HG03571 (cell line): ENCODE measurements at regions not wholly inside any gene's neighbourhood (a gene's known extent, or its start where the extent isn't known, plus 50 kb on each side); places are given as distances from the start of the nearest gene placed in this dataset.
"Not testable (repeated sequence)": the region's sequence is repeated elsewhere in the genome, so short reads cannot be mapped to it uniquely, and the experiment has no call there.

ENCODE experiments used
- ATAC-seq: cut with Tn5 transposase; IDR thresholded peaks from one replicate; pipeline ENCODE4 v1.9.1; 2021; ENCODE audit not compliant: unreplicated experiment

GRCh38 chr5:42074353-42074752, 149.3 kb downstream of the FBXO4 start:
- ATAC-seq = no peak

- no peak for ATAC-seq
Measured at GRCh38 chr5:42089705-42090104, 164.6 kb downstream of the FBXO4 start.

GRCh38 chr5:42090162-42090561, 165.1 kb downstream of the FBXO4 start:
- ATAC-seq = no peak

GRCh38 chr5:42099846-42100245, 174.8 kb downstream of the FBXO4 start:
- ATAC-seq = not testable (repeated sequence)

DNA sequence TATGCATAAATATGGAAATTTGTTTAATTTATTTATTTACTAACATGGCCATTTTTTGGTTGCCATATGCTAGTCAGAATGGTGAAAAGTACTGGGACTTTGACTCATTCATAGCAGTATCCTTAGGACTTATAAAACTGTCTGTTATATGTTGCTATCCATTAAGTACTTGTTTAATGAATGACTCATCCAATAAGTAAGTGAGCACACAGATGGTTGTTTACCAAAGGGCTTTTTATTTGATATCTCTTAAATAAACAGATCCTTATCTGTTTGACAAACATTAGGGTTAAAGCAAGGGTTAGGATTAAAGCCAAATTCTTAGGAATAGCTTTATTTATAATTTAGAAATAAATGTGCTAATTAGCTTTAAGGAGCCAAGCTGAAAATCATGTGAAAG, 183.4 kb downstream of the FBXO4 start:
- ATAC-seq = no peak

- no peak for ATAC-seq
Measured at GRCh38 chr5:42109006-42109572, 184.0 kb downstream of the FBXO4 start.

DNA sequence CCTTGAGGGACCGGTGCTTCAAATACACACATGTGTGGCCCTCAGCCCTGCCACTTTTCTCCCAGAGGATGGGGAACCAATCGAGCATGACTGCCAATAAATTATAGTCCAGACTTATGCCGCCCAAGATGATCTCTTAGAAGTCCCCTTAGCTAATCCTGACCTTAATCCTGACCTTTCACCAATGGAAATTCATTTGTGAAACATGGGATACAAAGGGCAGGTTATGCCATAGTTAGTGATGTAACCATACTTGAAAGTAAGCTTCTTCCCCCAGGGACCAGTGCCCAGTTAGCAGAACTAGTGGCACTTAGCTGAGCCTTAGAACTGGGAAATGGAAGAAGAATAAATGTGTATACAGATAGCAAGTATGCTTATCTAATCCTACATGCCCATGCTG, 190.6 kb downstream of the FBXO4 start:
- ATAC-seq = not testable (repeated sequence)

GRCh38 chr5:42120070-42120469, 195.0 kb downstream of the FBXO4 start:
- ATAC-seq = no peak

GRCh38 chr5:42121401-42121800, 196.3 kb downstream of the FBXO4 start:
- no peak for ATAC-seq

- ATAC-seq = no peak
Measured at GRCh38 chr5:42131081-42131480, 206.0 kb downstream of the FBXO4 start.

GRCh38 chr5:42143361-42143760, 218.3 kb downstream of the FBXO4 start:
- no peak for ATAC-seq

DNA sequence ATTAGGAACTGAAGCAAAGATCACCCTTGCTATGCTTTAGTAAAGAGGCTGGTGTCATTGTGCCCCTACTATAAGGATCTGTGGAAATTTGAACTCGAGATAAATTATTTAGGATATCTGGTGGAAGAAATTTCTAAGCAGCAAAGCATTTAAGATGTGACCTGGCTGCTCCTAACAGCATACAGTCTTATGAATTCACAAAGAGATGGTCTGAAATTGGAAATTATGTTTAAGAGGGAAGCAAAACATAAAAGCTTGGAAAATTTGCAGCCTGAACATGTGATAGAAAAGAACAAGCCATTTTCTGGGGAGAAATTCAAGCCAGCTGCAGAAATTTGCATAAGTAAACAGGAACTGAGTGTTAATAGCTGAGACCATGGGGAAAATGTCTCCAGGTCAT, 223.7 kb downstream of the FBXO4 start:
- no peak for ATAC-seq

DNA sequence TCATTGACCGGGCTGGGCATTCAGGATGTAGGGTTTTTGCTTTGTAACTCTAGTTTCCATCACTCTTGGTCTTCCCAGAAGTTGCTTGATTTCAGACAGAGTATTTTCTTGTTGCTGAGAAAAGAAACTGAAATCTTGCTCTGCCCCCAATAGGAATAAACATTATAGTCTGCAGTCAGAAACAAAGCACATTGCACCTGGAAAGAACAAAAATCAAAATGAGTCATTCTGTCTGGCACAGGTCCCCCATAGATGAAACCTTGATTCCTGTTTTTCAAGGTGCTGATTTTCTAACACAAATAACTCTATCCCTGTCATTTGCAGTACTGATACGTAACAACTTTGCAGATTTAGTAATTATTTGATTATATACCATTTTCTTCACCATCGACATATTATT, 232.1 kb downstream of the FBXO4 start:
- ATAC-seq = no peak

DNA sequence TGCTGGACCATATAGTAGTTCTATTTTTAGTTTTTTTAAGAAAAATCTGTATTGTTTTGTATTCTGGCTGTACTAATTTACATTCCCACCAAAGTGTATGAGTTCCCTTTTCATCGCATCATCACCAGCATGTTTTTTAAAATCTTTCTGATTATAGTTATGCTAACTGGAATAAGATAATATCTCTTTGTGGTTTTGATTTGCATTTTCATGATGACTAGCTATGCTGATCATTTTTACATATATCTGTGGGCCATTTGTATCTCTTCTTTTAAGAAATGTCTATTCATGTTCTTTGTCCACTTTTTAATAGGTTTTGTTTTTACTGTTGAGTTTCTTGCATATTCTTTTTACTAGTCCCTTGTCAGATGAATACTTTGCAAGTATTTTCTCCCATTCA, 238.0 kb downstream of the FBXO4 start:
- ATAC-seq = no peak

DNA sequence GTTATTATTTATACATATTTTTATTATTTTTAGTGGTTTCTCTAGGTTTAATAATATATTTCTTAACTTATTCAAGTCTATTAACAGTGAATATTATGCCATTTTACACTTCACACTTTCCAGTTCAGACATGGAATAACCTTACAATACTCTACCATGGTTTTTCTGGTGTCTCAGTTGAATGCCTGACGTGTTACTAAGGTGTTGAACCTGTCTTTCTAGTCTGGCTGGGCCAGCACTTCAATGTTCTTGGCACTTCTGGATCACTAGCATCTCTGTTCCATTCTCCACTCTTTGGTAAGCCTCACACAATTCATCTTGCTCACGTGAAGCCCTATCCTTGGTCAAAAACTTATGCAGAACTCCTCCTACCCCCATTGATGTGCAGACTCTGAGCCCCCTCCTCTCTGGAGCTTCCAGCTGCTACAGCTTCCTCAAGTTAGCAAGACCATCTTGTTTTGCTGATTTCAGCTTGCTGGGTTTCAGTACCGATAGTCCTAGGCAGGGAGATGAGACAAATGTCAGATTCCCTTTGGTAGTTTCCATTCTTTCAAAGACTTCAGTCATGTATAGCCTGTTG, 243.1 kb downstream of the FBXO4 start:
- no peak for ATAC-seq

DNA sequence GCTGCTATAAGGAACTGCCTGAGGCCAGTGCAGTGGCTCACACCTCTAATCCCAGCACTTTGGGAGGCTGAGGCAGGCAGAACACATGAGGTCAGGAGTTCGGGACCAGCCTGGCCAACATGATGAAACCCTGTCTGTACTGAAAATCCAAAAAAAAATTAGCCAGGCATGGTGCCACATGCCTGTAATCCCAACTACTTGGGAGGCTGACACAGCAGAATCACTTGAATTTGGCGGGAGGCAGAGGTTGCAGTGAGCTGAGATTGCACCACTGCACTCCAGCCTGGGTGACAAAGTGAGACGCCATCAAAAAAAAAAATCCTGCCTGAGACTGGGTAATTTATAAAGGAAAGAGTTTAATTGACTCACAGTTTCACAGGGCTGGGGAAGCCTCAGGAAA, 247.1 kb upstream of the GHR start:
- not testable (repeated sequence) for ATAC-seq

DNA sequence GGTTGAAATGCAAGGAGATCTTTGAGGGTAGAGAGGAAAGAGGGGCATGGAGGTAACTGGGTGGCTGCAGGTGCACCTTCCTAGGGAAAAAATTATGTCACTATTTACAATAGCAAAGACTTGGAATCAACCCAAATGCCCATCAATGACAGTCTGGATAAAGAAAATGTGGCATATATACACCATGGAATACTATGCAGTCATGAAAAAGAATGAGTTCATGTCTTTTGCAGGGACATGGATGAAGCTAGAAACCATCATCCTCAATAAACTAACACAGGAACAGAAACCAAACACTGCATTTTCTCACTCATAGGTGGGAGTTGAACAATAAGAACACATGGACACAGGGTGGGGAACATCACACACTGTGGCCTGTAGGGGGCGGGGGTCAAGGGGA, 243.4 kb upstream of the GHR start:
- not testable (repeated sequence) for ATAC-seq

GRCh38 chr5:42216904-42217303, 206.3 kb upstream of the GHR start:
- no peak for ATAC-seq

GRCh38 chr5:42217791-42218190, 205.4 kb upstream of the GHR start:
- ATAC-seq = no peak

DNA sequence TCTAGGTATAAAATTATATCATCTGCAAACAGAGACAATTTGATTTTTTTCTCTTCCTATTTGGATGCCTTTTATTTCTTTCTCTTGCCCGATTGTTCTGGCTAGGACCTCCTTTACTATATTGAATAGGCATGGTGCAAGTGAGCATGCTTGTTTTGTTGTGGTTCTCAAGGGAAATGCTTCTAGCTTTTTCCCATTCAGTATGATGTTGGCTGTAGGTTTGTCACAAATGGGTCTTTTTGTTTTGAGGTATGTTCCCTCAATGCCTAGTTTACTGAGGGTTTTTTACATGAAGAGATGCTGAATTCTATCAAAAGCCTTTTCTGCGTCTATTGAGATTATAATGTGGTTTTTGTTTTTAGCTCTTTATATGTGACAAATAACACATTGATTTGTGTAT, 198.2 kb upstream of the GHR start:
- no peak for ATAC-seq

- ATAC-seq = no peak
Measured at GRCh38 chr5:42228279-42228678, 195.0 kb upstream of the GHR start.

DNA sequence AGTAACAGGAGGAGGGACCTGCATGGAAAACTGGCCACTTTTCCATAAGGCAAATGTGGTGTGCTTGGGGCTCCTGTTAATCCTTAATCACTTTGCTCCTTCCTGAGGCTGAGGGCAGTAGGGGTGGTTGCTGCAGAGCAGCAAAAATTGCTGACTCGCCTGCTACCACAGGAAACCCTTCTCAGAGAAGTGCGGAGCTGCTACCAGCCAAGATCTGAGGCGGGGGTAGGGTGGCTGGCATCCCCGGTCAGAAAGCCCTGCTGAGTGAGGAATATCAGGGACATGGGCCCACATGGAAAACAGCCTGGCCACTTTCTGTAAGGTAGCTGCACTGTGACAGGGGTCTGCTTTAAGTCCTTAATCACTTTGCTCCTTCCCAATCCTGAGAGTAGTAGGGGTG, 192.4 kb upstream of the GHR start:
- ATAC-seq = no peak

- ATAC-seq = no peak
Measured at GRCh38 chr5:42235241-42235640, 188.0 kb upstream of the GHR start.
